ENCODE measurements at regions not wholly inside any gene's neighbourhood (a gene's known extent, or its start where the extent isn't known, plus 50 kb on each side); places are given as distances from the start of the nearest gene placed in this dataset.

DNA sequence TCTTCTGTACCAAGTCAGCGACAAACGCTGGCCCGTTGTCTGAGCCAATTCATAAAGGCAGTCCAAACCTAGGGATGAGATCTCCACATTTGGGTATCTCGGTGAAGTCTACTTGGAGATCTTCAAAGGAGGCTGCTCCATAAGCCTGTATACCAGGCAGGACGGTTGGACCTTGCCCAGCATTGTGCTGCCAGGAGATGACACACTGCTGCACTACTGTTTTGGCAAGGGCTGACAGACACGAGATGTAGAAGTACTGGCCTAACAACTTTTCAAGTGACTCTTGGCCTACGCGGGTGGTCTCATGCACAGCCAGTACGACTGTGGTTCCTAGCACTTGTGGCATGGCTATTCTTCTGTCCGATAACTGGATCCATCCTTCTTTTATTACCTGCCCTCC lies 135.3 kb downstream of the SLC38A6 start:
- Histone ChIP-seq H2AFZ (ENCODE audit: low read length) (no peak overlapping the region), H3K27ac (ENCODE audit: low read length) (no peak overlapping the region), H3K36me3 (ENCODE audit: low read depth, low read length) (no peaks in the 10 kb centered on the region; the same call in 1 of the 2 replicates), H3K9me2 (replicated peaks; ENCODE audit: low read length) (no peaks in the 10 kb centered on the region), H3K4me3 (ENCODE audit: low read length) (no peak overlapping the region), H3K79me2 (ENCODE audit: low read length) (no peaks in the 10 kb centered on the region), H3K4me2 (ENCODE audit: low read length) (no peak overlapping the region), H3K4me1 (ENCODE audit: insufficient read depth, low read length) (peaks cover 9% of the 10 kb centered on the region), H4K20me1 (ENCODE audit: low read length) (no peaks in the 10 kb centered on the region), H3K9ac (ENCODE audit: low read length) (no peak overlapping the region), H3K9me3 (ENCODE audit: low read length) (peaks cover 22% of the 10 kb centered on the region), H3F3A (ENCODE audit: low read length, unreplicated experiment) (no peaks in the 10 kb centered on the region), H3K27me3 (ENCODE audit: low read length) (no peaks in the 10 kb centered on the region)
- TF ChIP-seq, protein P1, sequence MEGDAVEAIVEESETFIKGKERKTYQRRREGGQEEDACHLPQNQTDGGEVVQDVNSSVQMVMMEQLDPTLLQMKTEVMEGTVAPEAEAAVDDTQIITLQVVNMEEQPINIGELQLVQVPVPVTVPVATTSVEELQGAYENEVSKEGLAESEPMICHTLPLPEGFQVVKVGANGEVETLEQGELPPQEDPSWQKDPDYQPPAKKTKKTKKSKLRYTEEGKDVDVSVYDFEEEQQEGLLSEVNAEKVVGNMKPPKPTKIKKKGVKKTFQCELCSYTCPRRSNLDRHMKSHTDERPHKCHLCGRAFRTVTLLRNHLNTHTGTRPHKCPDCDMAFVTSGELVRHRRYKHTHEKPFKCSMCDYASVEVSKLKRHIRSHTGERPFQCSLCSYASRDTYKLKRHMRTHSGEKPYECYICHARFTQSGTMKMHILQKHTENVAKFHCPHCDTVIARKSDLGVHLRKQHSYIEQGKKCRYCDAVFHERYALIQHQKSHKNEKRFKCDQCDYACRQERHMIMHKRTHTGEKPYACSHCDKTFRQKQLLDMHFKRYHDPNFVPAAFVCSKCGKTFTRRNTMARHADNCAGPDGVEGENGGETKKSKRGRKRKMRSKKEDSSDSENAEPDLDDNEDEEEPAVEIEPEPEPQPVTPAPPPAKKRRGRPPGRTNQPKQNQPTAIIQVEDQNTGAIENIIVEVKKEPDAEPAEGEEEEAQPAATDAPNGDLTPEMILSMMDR (conservative IDR thresholded peaks at IDR 0.05; ENCODE audit: low read depth, low read length) = no peak
- no peak for TF ChIP-seq EZH2phosphoT487 (IDR thresholded peaks at IDR 0.05; ENCODE audit: borderline replicate concordance, low read length)
- no peak for TF ChIP-seq EZH2 (IDR thresholded peaks at IDR 0.05; ENCODE audit: low read length, unreplicated experiment)
- intact Hi-C loops (cut with micrococcal nuclease) = no loop called here
- peak; percentile 86 for DNase-seq
- ChIA-PET POLR2A (ENCODE audit: unreplicated experiment) (no interaction called here), CTCF (no interaction called here)
- peak; percentile 67 for ATAC-seq
- no TSS peak for BruUV-seq (replicated peaks)

DNA sequence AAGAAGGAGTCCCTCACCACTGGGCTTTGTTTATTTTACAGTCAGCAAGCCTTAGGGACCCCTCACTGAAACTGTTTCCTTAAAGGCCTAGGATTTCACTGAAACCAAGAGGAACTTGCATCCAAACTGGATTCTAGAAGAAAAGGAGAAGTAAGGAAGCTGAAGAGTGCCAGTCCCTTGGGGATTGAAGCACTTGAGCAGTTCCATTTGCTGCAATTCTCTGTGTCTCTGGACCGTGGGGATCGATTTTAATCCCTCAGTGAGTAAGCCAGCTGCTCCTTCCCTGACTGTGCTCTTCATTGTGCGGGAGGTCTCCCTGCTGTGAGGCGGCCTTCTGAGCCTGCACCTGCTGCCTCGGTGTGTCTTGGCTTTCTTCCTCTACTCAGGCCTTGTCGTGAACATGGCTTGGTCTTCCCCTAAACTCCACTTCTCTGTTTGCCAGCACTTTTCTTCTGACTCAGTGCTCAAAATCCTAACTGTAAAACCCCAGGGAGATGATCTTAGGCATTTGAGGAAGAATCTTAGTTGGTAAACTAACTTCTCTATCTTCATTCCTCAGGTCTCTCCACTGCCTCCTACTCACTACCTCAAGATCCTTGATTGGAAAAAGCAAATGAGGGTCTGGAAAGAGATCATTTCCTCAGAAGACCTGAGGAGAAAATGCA lies 132.6 kb downstream of the SLC38A6 start:
- TF ChIP-seq EZH2 (IDR thresholded peaks at IDR 0.05; ENCODE audit: low read length, unreplicated experiment) (no peak), EZH2phosphoT487 (IDR thresholded peaks at IDR 0.05; ENCODE audit: borderline replicate concordance, low read length) (no peak)
- TF ChIP-seq, protein P1 (conservative IDR thresholded peaks at IDR 0.05; ENCODE audit: low read depth, low read length) = no peak
- no peak overlapping the region for H3K27ac ChIP-seq (ENCODE audit: low read length)

GRCh38 chr14:61112506-61112905 lies 131.5 kb downstream of the SLC38A6 start:
- no peak overlapping the region for H3K27ac ChIP-seq (ENCODE audit: low read length)
- no peak overlapping the region for H3K4me3 ChIP-seq (ENCODE audit: low read length)
- peaks cover 9% of the 10 kb centered on the region for H3K4me1 ChIP-seq (ENCODE audit: insufficient read depth, low read length)
- no peaks in the 10 kb centered on the region for H4K20me1 ChIP-seq (ENCODE audit: low read length)
- H2AFZ ChIP-seq (ENCODE audit: low read length) = no peak overlapping the region
- H3K9me3 ChIP-seq (ENCODE audit: low read length) = peaks cover 22% of the 10 kb centered on the region
- H3K27me3 ChIP-seq (ENCODE audit: low read length) = no peaks in the 10 kb centered on the region
- H3K79me2 ChIP-seq (ENCODE audit: low read length) = no peaks in the 10 kb centered on the region
- TF ChIP-seq EZH2 (IDR thresholded peaks at IDR 0.05; ENCODE audit: low read length, unreplicated experiment) = no peak
- TF ChIP-seq, protein P1 (conservative IDR thresholded peaks at IDR 0.05; ENCODE audit: low read depth, low read length) = no peak
- no peak for TF ChIP-seq EZH2phosphoT487 (IDR thresholded peaks at IDR 0.05; ENCODE audit: borderline replicate concordance, low read length)
- no peak for ATAC-seq
- no peaks in the 10 kb centered on the region for H3F3A ChIP-seq (ENCODE audit: low read length, unreplicated experiment)
- H3K4me2 ChIP-seq (ENCODE audit: low read length) = no peak overlapping the region
- BruUV-seq (replicated peaks) = no TSS peak
- intact Hi-C loops (cut with micrococcal nuclease) = no loop called here
- no peaks in the 10 kb centered on the region for H3K9me2 ChIP-seq (replicated peaks; ENCODE audit: low read length)
- no peak overlapping the region for H3K9ac ChIP-seq (ENCODE audit: low read length)
- H3K36me3 ChIP-seq (ENCODE audit: low read depth, low read length) = no peaks in the 10 kb centered on the region; the same call in 1 of the 2 replicates
- no peak for DNase-seq
- CTCF ChIA-PET = no interaction called here
- POLR2A ChIA-PET (ENCODE audit: unreplicated experiment) = no interaction called here

More for the DNA sequence above, 132.6 kb downstream of the SLC38A6 start:
- ATAC-seq (no peak), DNase-seq (no peak)
- Histone ChIP-seq H2AFZ (ENCODE audit: low read length) (no peak overlapping the region), H3K9ac (ENCODE audit: low read length) (no peak overlapping the region), H4K20me1 (ENCODE audit: low read length) (no peaks in the 10 kb centered on the region), H3K9me3 (ENCODE audit: low read length) (peaks cover 22% of the 10 kb centered on the region), H3K36me3 (ENCODE audit: low read depth, low read length) (no peaks in the 10 kb centered on the region; the same call in 1 of the 2 replicates), H3K27me3 (ENCODE audit: low read length) (no peaks in the 10 kb centered on the region), H3F3A (ENCODE audit: low read length, unreplicated experiment) (no peaks in the 10 kb centered on the region), H3K4me2 (ENCODE audit: low read length) (no peak overlapping the region), H3K4me3 (ENCODE audit: low read length) (no peak overlapping the region), H3K9me2 (replicated peaks; ENCODE audit: low read length) (no peaks in the 10 kb centered on the region), H3K4me1 (ENCODE audit: insufficient read depth, low read length) (peaks cover 9% of the 10 kb centered on the region), H3K79me2 (ENCODE audit: low read length) (no peaks in the 10 kb centered on the region)
- intact Hi-C loops (cut with micrococcal nuclease) = no loop called here
- no TSS peak for BruUV-seq (replicated peaks)
- ChIA-PET POLR2A (ENCODE audit: unreplicated experiment) (no interaction called here), CTCF (no interaction called here)

All from PC-3 (cell line).